HG03175 (cell line): ENCODE measurements at regions not wholly inside any gene's neighbourhood (a gene's known extent, or its start where the extent isn't known, plus 50 kb on each side); places are given as distances from the start of the nearest gene placed in this dataset.

ENCODE experiments used
- ATAC-seq: cut with Tn5 transposase; IDR thresholded peaks from one replicate; pipeline ENCODE4 v1.9.1; 2021; ENCODE audit warnings: mild to moderate bottlenecking, moderate library complexity; ENCODE audit not compliant: unreplicated experiment

GRCh38 chr20:60124776-60125381 is 166.7 kb downstream of the CDH26 start:
- no peak for ATAC-seq

- no peak for ATAC-seq
Observed at GRCh38 chr20:60125513-60125912, 167.3 kb downstream of the CDH26 start.

- no peak for ATAC-seq
Observed at GRCh38 chr20:60126975-60127374, 168.8 kb downstream of the CDH26 start.

DNA sequence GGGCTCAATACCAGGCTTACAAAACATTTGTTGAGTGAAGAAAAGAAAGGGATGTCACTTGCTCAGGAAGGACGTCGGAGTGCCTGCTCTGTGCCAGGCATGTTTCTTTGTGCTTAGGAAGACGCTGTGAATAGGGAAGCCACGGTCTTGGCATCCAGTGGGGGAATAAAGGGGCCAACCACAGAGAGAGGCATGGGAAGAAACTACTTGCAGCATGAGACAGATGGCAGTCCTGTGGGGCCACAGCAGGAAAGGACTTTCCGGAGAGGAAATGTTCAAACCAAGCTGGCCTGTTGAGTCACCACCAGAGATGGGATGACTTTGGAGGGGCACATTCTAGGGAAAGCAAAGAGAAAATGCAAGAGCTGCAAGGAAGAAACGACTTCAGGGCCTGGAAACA is 173.2 kb downstream of the CDH26 start:
- no peak for ATAC-seq

GRCh38 chr20:60132162-60132826 is 174.1 kb downstream of the CDH26 start:
- no peak for ATAC-seq

DNA sequence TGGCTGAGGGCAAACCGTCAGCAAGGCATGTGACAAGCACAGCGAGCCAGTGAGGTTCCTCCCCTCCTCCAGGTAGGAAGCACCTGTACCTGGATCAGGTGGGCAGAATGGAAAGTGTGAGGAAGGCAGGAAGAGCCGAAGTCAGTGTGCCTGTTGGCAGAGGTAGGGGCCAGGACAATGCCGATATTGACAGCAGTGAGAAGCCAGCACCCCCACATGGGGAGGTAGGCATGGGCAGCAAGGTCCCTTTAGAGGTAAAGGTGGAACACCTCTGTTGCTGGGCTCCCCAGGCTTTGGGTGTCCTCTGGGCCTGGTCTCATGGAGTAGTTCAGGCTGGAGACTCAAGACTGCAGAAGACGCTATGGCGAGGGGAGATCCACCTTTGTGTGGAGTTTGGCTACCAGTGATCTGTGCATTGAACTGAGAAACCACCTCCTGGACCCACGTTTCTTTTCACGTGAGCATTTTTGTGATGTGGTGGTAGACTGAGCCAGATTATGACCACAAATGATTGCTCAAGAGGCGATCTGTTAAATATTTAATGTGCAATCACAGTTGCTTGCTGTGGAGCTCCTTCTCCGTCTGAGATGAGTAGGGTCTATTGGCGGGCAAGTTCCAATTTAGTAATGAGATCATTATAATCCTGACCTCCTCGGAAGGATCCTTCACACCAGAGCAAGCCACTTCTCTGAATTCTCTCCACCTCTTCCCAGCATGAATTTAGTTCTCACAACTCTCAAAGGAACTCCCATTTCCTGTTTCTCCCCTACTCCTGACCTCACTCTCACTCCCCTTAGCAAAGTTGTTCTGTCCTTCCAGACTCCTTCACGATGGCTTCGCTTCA is 174.8 kb downstream of the CDH26 start:
- no peak for ATAC-seq

DNA sequence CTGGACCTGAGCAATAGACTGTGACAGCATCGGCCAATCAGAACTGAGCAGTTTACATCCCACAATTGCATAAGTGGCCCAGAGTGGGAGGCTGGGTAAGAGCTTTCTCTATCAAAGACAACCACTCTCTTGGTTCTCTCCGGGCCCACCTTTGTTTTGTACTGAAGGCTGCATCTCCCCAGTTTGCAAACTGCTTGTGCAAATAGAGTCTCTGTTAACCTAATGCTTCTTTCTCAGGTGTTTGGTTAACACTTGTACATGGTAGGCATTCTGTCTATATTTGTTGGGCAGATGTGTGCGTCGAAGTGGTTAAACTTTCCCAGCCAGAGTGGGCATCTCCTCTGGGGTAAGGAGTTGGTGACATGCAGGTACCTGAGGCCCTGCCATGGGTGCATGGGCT is 177.1 kb downstream of the CDH26 start:
- no peak for ATAC-seq

DNA sequence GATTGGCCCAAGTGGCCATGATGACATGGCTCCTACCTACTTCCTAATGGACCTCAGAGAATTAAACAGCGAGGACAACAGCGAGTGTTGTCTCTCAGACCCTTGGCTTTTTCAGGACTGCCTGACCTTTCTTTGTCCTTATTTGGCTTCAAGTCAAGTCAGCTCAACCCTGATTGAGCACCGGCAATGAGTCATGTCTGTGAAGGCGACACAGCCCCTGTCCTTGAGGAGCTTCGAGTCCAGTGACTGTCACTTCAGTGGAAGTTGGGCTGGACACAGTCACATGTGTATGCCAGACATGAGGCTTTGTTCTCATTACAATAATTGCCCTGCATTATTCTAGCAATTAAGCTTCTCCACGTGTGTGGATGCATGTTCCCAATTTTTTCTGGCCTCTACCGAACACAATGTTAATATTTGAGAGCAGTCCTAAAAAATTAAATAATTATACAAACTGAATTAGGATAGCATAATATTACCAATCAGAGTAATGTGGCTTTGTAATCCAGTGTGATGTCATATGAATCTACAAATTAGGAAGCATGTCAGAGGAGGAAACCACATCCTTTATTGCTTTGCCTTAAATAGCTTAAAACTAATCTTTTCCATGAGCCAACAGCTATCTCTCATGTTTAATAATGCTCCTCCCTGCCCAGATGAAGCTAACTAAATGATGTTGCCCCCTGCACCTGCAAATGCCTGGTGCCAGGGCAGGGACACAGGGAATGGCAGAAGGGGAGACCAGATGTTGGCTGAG is 178.6 kb downstream of the CDH26 start:
- ATAC-seq, result no peak

GRCh38 chr20:60137657-60138245 is 179.5 kb downstream of the CDH26 start:
- ATAC-seq, result no peak

DNA sequence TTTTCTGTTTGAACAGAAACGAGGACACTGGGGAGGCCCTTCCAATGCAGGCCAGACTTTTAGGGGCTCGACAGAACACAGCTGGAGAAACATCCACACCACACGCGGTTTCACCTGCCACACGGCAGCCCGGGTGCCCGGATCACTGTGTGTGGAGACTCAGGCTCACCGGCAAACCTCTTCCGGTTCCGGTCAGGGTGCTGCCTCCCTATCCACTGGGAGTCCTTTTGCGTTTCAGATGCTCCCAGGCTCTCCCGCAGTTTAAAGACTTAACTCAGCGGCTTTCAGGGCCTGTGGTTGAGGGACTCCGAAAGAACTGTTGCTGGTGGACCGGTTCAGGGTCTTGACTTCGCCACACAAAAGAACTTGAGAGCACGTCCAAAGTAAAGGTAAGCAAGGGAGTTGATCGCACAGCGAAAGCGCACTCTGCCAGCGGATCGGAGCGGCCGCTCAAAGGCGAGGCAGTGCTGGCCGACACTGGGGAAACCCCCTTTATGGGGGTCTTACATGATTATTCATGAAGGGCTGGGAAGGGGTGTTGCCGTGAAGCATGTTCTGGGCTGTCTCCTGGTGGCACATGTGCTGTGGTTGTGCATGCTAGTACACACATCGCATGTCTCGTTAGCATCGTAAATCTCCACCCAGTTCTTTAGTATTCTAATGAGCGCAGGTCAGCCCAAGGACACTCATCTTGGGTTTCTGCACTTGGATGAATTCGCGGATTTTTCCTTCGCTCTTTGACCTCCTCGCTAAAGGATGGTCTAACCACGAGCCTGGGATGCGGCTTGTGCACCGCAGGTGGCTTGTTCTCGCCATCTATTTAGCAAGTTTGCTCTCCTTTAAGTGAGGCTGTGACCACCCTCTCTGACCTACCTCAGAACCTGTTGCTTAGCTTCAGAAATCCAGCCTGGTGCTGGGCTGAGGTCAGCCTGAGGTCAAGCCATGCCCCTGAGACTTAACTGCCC is 180.3 kb downstream of the CDH26 start:
- ATAC-seq, result no peak

DNA sequence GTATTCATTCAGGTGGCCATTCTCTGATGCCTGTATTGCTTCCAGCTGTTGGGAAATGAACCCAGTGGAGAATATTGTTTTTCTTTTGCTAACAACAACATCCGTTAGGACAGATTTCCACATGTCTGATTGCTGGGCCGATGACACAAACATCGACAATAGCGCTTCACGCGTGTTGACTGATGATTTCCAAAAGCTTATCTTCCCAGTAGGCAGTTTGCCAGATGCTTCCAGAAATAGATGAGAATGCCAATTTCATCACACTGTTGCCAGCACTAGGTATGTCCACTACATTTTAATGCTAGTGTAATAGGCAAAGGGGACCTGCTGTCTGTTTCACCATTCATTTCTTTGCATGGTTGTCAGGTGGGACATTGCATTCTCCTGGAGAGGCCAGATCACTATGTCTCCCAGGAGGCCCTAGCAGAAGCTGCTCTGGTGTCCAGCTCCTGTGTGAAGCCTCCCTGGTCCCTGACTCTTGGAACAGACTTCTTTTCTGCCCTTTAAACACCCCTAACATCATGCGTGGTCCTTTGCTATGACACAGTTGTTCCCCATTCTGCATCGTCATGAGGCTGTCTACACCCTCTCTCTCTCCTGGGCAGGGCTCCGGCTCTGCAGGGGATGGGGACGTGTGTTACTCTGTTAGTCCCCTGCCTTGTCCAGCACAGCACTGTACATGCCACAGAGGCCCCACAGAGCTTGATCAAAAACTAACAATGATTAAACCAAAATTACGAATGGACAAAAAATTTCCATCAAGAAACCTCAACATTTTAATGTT is 181.6 kb downstream of the CDH26 start:
- ATAC-seq, result no peak

DNA sequence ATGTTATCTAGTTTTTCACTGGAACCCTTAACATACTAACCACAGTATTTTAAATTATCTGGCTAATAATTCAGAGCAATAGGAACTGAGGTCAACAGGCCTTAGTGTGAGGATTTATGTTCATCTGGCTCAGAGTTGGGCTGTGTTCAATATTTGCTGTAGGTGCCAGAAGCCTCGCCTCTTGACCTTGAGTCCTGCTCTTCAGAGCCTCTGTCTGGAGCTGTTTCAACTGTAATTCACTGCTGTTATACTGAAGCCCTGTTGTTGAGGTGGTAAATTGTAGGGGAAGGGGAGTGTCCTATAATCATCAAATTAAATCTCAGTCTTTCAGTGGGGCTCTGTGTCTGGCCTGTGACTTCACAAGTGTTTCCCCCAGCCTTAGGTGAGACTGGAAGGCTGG is 184.4 kb downstream of the CDH26 start:
- ATAC-seq, result no peak

GRCh38 chr20:60143261-60143842 is 185.1 kb downstream of the CDH26 start:
- no peak for ATAC-seq

- no peak for ATAC-seq
Observed at GRCh38 chr20:60144404-60144803, 186.2 kb downstream of the CDH26 start.

- ATAC-seq, result no peak
Observed at GRCh38 chr20:60144974-60145527, 186.8 kb downstream of the CDH26 start.

GRCh38 chr20:60147004-60147403 is 188.8 kb downstream of the CDH26 start:
- ATAC-seq, result no peak

DNA sequence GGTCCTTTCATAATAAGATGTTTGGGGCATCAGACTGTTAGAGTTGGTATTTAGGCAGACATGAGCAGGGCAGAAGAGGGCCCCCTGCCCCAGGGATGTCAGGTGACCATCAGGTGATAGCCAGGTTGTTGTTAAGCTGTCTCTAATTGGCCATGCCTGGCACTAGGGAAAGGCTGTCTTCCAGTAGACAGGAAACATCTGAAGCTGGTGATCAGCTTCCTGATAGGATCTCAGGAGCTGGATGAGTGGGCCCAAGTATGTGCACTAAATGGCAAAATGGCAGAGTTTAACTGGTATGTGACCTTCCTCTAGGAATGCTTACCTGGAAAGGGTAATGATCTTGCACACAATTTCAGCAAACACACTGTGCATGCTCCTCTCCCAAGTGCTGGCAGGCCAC is 190.7 kb downstream of the CDH26 start:
- ATAC-seq, result no peak

- no peak for ATAC-seq
Observed at GRCh38 chr20:60152792-60153191, 194.6 kb downstream of the CDH26 start.
